ENCODE measurements at regions not wholly inside any gene's neighbourhood (a gene's known extent, or its start where the extent isn't known, plus 50 kb on each side); places are given as distances from the start of the nearest gene placed in this dataset.

DNA sequence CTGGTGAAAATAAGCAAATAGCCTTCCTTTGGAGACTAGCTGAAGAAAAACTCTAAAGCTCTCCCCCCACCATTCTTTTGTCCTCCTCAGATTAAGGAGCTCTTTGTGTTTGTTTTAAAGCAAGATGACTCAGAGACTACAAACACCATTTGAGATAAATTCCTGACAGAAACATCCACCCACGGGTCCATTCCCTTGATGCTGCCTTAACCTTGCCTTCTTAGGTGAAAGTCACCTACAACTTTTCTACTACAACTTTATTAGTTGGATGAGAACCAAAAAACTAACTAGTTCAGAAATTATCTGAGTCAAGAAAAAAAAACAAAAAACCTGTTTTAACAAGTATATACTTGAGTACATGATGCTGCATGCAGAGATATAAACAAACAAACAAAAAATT is 831.1 kb downstream of the NR2F1-AS1 start:
- TF ChIP-seq POLR2A (IDR thresholded peaks at IDR 0.05): no peak
- TF ChIP-seq CTCF (IDR thresholded peaks at IDR 0.05): no peak
- TF ChIP-seq POLR2AphosphoS5 (IDR thresholded peaks at IDR 0.05): no peak
